Activated CD8-positive, alpha-beta memory T cell treated with anti-CD3 and anti-CD28 coated beads, Interleukin-2, amount 10 ng/mL, durations not matched to agents 7 days and 5 days (primary cell): ENCODE measurements at regions not wholly inside any gene's neighbourhood (a gene's known extent, or its start where the extent isn't known, plus 50 kb on each side); places are given as distances from the start of the nearest gene placed in this dataset.

Experiments
- ATAC-seq: fragments of 150-1000 bp; cut with Tn5 transposase; one replicate; pipeline ENCODE4 v1.10.0; 2021; ENCODE audit warnings: moderate library complexity
- CTCF ChIA-PET: fragments of 350-600 bp; sonication (Branson Sonifier 250); formaldehyde crosslinking; loops from one replicate; lab custom pipeline; 2021; ENCODE audit warnings: antibody characterized with exemption; lab: Charles Lee
- DNase-seq: peaks from one replicate; pipeline ENCODE4 v3.0.0-alpha.2; 2020
- H3K27ac Mint-ChIP-seq: one replicate; pipeline ENCODE4 v1.8.0; 2021; ENCODE audit warnings: mild to moderate bottlenecking, mixed read lengths
- H3K27me3 Mint-ChIP-seq: one replicate; pipeline ENCODE4 v1.8.0; 2021; ENCODE audit warnings: mixed read lengths
- H3K36me3 Mint-ChIP-seq: one replicate; pipeline ENCODE4 v1.8.0; 2021; ENCODE audit warnings: mild to moderate bottlenecking, mixed read lengths
- H3K4me1 Mint-ChIP-seq: one replicate; pipeline ENCODE4 v1.8.0; 2021; ENCODE audit warnings: mixed read lengths
- H3K4me3 Mint-ChIP-seq: one replicate; pipeline ENCODE4 v1.8.0; 2021; ENCODE audit warnings: mild to moderate bottlenecking, moderate library complexity, mixed read lengths
- H3K9me3 Mint-ChIP-seq: one replicate; pipeline ENCODE4 v1.8.0; 2022; ENCODE audit warnings: low read depth, mixed read lengths

DNA sequence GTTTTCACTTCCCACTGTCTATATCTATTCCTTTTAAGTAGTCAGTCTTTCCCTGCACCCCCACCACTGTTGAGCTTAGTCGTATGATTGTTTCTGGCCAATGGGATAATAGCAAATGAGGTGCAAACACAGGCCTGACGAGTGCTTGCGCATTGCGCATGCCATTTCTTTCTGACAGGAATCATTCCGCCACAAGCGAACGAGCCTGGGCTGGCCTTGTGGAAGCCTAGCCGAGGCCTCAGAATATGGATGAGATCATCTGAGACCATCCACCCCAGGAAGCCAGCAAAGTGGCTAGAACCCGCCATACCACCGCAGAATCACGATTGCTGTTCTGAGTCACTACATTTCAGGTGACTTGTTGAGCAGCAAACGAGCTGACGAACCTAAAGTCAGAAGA is 52.2 kb upstream of the PRL start:
- DNase-seq, result no peak
- CTCF ChIA-PET, result no interaction called here
- H3K27me3 Mint-ChIP-seq, result no peaks in the 10 kb centered on the region
- H3K27ac Mint-ChIP-seq, result no peak overlapping the region
- H3K4me1 Mint-ChIP-seq, result no peaks in the 10 kb centered on the region
- no peak overlapping the region for H3K4me3 Mint-ChIP-seq
- no peaks in the 10 kb centered on the region for H3K9me3 Mint-ChIP-seq
- H3K36me3 Mint-ChIP-seq, result peaks cover 1% of the 10 kb centered on the region
- ATAC-seq, result no peak

- no peak overlapping the region for H3K27ac Mint-ChIP-seq
- H3K4me1 Mint-ChIP-seq, result no peaks in the 10 kb centered on the region
- peaks cover 1% of the 10 kb centered on the region for H3K36me3 Mint-ChIP-seq
- DNase-seq (no peak), ATAC-seq (no peak)
- no peaks in the 10 kb centered on the region for H3K27me3 Mint-ChIP-seq
- H3K9me3 Mint-ChIP-seq, result no peaks in the 10 kb centered on the region
- CTCF ChIA-PET, result no interaction called here
- no peak overlapping the region for H3K4me3 Mint-ChIP-seq
These were observed 52.7 kb upstream of the PRL start for GRCh38 chr6:22349528-22349927.

GRCh38 chr6:22350109-22350508 is 53.3 kb upstream of the PRL start:
- H3K4me1 Mint-ChIP-seq, result no peaks in the 10 kb centered on the region
- H3K27ac Mint-ChIP-seq, result no peak overlapping the region
- H3K27me3 Mint-ChIP-seq, result no peaks in the 10 kb centered on the region
- CTCF ChIA-PET, result no interaction called here
- no peak for ATAC-seq
- H3K9me3 Mint-ChIP-seq, result no peaks in the 10 kb centered on the region
- no peak overlapping the region for H3K4me3 Mint-ChIP-seq
- peaks cover 1% of the 10 kb centered on the region for H3K36me3 Mint-ChIP-seq
- no peak for DNase-seq

GRCh38 chr6:22353101-22353500 is 56.3 kb upstream of the PRL start:
- CTCF ChIA-PET, result no interaction called here
- Mint-ChIP-seq H3K9me3 (no peaks in the 10 kb centered on the region), H3K27ac (no peak overlapping the region), H3K27me3 (no peaks in the 10 kb centered on the region), H3K4me3 (no peak overlapping the region), H3K36me3 (no peaks in the 10 kb centered on the region), H3K4me1 (no peaks in the 10 kb centered on the region)
- ATAC-seq (no peak), DNase-seq (no peak)

GRCh38 chr6:22356362-22356940 is 59.6 kb upstream of the PRL start:
- no peaks in the 10 kb centered on the region for H3K4me1 Mint-ChIP-seq
- H3K4me3 Mint-ChIP-seq, result no peak overlapping the region
- CTCF ChIA-PET, result no interaction called here
- DNase-seq (no peak), ATAC-seq (no peak)
- no peaks in the 10 kb centered on the region for H3K36me3 Mint-ChIP-seq
- no peak overlapping the region for H3K27ac Mint-ChIP-seq
- no peaks in the 10 kb centered on the region for H3K27me3 Mint-ChIP-seq
- H3K9me3 Mint-ChIP-seq, result no peaks in the 10 kb centered on the region

GRCh38 chr6:22357724-22358189 is 60.9 kb upstream of the PRL start:
- Mint-ChIP-seq H3K36me3 (no peaks in the 10 kb centered on the region), H3K4me3 (no peak overlapping the region), H3K27ac (no peak overlapping the region), H3K9me3 (no peaks in the 10 kb centered on the region), H3K4me1 (no peaks in the 10 kb centered on the region), H3K27me3 (no peaks in the 10 kb centered on the region)
- no peak for DNase-seq
- CTCF ChIA-PET, result no interaction called here
- ATAC-seq, result no peak

DNA sequence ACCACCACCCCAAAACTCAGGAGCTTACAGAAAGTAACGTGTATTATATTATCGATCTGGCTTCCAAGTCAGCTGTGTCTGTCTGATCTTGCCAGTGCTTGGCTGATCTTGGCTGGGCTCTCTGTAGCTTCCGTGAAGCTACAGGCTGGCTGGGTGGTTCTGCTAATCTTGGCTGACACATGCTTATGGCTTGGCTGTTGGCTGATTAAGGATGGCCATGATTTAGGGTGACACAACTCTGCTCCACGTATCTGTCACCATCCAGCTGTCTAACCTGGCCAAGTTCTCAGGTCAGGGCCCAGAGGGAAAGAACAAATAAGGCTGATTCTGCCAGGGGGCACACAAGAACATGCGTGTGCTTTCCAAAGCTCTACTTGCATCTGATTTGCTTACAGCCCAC is 64.7 kb upstream of the PRL start:
- ATAC-seq, result no peak
- Mint-ChIP-seq H3K4me3 (no peak overlapping the region), H3K36me3 (no peaks in the 10 kb centered on the region), H3K4me1 (no peaks in the 10 kb centered on the region), H3K27me3 (no peaks in the 10 kb centered on the region), H3K27ac (no peak overlapping the region), H3K9me3 (no peaks in the 10 kb centered on the region)
- DNase-seq, result no peak
- CTCF ChIA-PET, result no interaction called here

DNA sequence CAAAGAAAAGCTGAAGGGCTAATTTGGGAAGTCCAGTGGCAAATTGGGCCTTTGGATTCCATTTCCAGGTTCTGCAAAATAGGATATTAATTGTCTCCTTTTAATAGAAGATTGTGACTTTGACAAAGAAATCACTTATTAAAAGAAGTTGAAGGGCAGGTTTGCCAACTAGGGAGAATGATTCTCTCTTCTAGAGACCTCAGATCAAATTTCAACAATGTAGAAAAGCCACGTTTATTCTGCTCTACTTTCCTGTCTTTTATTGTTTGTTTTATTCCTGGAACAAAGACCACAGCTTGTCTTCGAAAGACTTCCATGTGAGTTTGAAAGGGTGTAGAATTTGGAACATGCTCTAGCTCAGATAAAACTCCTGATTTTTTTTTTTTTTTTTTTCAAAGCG is 65.5 kb upstream of the PRL start:
- Mint-ChIP-seq H3K27me3 (no peaks in the 10 kb centered on the region), H3K27ac (no peak overlapping the region), H3K4me1 (no peaks in the 10 kb centered on the region), H3K4me3 (no peak overlapping the region), H3K36me3 (no peaks in the 10 kb centered on the region), H3K9me3 (no peaks in the 10 kb centered on the region)
- DNase-seq, result no peak
- CTCF ChIA-PET, result interaction anchor here (0.7 kb wide), 1 partner anchor 1172 kb away, joined by 3 read pairs; no protein-coding TSS in a partner anchor
- ATAC-seq, result no peak

DNA sequence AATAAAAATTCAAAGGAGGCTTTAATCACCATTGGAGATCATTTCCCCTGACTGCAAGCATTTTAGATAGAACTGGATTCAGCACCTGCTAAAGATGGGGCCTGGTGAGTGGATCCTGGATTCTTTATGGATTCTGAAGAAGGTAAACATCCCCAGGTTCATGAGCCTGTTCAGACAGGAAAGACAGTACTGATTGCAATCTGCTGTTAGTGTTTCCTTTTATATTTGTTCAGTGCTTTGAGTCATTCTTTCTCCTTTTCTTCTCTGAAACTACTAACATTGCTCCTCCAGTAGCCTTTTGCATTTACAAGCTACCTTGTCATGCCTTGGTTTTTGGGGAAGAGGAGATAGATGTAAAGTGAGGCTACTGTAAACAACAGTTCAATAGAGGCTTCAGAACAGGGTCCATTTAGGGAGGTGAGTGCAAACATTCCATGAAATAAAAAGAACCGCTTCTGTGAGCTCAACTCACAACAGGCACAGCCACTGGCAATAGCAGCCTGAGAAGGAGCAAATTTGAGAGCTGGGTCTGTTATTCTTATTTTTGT is 66.4 kb upstream of the PRL start:
- no peaks in the 10 kb centered on the region for H3K27me3 Mint-ChIP-seq
- no peaks in the 10 kb centered on the region for H3K4me1 Mint-ChIP-seq
- CTCF ChIA-PET, result no interaction called here
- H3K27ac Mint-ChIP-seq, result no peak overlapping the region
- ATAC-seq (no peak), DNase-seq (no peak)
- H3K9me3 Mint-ChIP-seq, result peaks cover 2% of the 10 kb centered on the region
- H3K36me3 Mint-ChIP-seq, result no peaks in the 10 kb centered on the region
- no peak overlapping the region for H3K4me3 Mint-ChIP-seq

GRCh38 chr6:22363714-22364239 is 66.9 kb upstream of the PRL start:
- CTCF ChIA-PET, result no interaction called here
- Mint-ChIP-seq H3K4me3 (no peak overlapping the region), H3K4me1 (no peaks in the 10 kb centered on the region), H3K27ac (no peak overlapping the region), H3K9me3 (peaks cover 2% of the 10 kb centered on the region), H3K36me3 (no peaks in the 10 kb centered on the region), H3K27me3 (no peaks in the 10 kb centered on the region)
- no peak for DNase-seq
- no peak for ATAC-seq

- Mint-ChIP-seq H3K4me1 (no peaks in the 10 kb centered on the region), H3K27ac (no peak overlapping the region), H3K9me3 (peaks cover 2% of the 10 kb centered on the region), H3K36me3 (no peaks in the 10 kb centered on the region), H3K4me3 (no peak overlapping the region), H3K27me3 (no peaks in the 10 kb centered on the region)
- ATAC-seq (no peak), DNase-seq (no peak)
- CTCF ChIA-PET, result no interaction called here
These were observed 67.5 kb upstream of the PRL start for GRCh38 chr6:22364306-22364705.

- CTCF ChIA-PET, result no interaction called here
- Mint-ChIP-seq H3K9me3 (peaks cover 4% of the 10 kb centered on the region), H3K4me1 (no peaks in the 10 kb centered on the region), H3K27ac (no peak overlapping the region), H3K4me3 (no peak overlapping the region), H3K36me3 (no peaks in the 10 kb centered on the region), H3K27me3 (no peaks in the 10 kb centered on the region)
- no peak for ATAC-seq
- DNase-seq, result no peak
These were observed 69.4 kb upstream of the PRL start for GRCh38 chr6:22366214-22366613.

- H3K27me3 Mint-ChIP-seq, result no peaks in the 10 kb centered on the region
- CTCF ChIA-PET, result no interaction called here
- H3K36me3 Mint-ChIP-seq, result no peaks in the 10 kb centered on the region
- ATAC-seq (no peak), DNase-seq (no peak)
- H3K4me3 Mint-ChIP-seq, result no peak overlapping the region
- H3K9me3 Mint-ChIP-seq, result peaks cover 4% of the 10 kb centered on the region
- no peak overlapping the region for H3K27ac Mint-ChIP-seq
- no peaks in the 10 kb centered on the region for H3K4me1 Mint-ChIP-seq
These were observed 70.5 kb upstream of the PRL start for GRCh38 chr6:22367346-22367745.

DNA sequence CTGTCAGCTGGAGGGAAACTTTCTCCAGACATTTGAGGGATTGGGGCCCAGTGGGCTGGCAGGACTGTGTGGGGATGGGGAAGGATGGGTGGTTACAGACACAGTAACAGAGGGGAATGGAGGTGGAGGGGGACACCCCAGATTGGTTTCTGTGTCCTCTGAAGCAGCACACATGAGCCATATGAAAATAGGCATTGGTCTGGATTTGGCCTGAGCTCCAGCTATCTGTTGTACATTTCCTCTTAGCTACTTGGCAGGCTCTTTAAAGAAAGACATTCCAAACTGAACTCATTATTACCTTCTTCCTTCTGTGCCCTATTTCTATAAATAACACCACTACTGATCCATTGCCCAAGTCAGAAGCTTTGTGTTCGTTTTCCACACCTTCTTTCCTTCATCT is 72.0 kb upstream of the PRL start:
- no peaks in the 10 kb centered on the region for H3K4me1 Mint-ChIP-seq
- CTCF ChIA-PET, result no interaction called here
- H3K27me3 Mint-ChIP-seq, result no peaks in the 10 kb centered on the region

More for the DNA sequence above, 72.0 kb upstream of the PRL start:
- Mint-ChIP-seq H3K27ac (no peak overlapping the region), H3K36me3 (no peaks in the 10 kb centered on the region), H3K4me3 (no peak overlapping the region), H3K9me3 (peaks cover 4% of the 10 kb centered on the region)
- DNase-seq, result no peak
- ATAC-seq, result no peak
